ENCODE measurements at regions not wholly inside any gene's neighbourhood (a gene's known extent, or its start where the extent isn't known, plus 50 kb on each side); places are given as distances from the start of the nearest gene placed in this dataset.

DNA sequence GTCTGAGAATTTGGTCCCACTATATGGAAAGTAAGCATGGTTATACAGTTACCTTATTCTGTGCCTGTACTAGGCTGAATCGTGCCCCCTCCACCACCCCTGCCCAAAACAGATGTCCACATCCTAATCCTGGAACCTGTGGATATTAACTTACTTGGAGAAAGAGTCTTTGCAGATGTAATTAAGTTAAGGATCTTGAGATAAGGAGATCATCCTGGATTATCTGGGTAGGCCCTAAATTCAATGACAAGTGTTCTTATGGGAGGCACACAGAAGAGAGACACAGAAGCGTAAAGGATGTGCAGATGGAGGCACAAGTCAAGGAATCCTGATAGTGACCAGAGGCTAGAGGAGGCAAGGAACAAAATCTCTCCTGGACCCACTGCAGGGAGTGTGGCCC is 116.7 kb upstream of the MAN1A1 start:
- TF ChIP-seq POLR2A (IDR thresholded peaks at IDR 0.05) (no peak), EP300 (IDR thresholded peaks at IDR 0.05) (no peak), POLR2AphosphoS5 (IDR thresholded peaks at IDR 0.05) (no peak)
- TF ChIP-seq, protein P1, sequence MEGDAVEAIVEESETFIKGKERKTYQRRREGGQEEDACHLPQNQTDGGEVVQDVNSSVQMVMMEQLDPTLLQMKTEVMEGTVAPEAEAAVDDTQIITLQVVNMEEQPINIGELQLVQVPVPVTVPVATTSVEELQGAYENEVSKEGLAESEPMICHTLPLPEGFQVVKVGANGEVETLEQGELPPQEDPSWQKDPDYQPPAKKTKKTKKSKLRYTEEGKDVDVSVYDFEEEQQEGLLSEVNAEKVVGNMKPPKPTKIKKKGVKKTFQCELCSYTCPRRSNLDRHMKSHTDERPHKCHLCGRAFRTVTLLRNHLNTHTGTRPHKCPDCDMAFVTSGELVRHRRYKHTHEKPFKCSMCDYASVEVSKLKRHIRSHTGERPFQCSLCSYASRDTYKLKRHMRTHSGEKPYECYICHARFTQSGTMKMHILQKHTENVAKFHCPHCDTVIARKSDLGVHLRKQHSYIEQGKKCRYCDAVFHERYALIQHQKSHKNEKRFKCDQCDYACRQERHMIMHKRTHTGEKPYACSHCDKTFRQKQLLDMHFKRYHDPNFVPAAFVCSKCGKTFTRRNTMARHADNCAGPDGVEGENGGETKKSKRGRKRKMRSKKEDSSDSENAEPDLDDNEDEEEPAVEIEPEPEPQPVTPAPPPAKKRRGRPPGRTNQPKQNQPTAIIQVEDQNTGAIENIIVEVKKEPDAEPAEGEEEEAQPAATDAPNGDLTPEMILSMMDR (IDR thresholded peaks at IDR 0.05): no peak
- Histone ChIP-seq H3K27ac (no peak overlapping the region), H3K36me3 (no peaks in the 10 kb centered on the region), H3K27me3 (no peaks in the 10 kb centered on the region), H3K4me3 (no peak overlapping the region), H3K4me1 (peaks cover 0 to 6% (median 0%) of the 10 kb centered on the region in 4 donors), H3K9me3 (no peaks in the 10 kb centered on the region)
- DNase-seq: no peak
- WGBS, 2 donors: 91 to 96% methylated on average over 2 of the region's 2 CpGs
- intact Hi-C loops (cut with DNase I): no loop called here

DNA sequence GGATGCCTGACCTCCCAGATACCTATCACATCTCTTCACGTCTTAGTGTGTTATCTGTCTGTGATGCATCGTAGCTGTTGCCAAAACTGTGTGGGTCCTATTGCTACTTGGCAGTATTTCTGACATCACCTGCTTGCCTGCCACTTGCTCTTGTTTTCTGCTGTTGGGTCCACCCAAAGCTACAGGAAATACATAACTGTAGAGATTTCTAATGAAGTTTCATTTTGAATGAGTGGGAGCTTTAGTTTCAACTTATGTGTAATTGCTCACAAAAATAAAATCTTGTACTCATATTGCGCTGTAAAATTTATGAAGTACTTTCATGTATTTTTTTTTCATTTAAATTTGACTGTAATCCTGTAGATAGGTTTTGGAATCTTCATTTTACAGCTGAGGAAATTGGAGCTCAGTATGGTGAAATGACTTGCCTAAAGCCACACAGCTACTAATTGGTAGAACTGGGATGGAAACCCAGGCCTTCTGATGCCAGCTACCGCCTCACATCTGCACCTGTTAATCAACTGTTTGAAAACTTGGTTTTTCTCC is 113.6 kb upstream of the MAN1A1 start:
- no peak overlapping the region for H3K4me3 ChIP-seq
- TF ChIP-seq POLR2AphosphoS5 (IDR thresholded peaks at IDR 0.05) (no peak), POLR2A (IDR thresholded peaks at IDR 0.05) (no peak), EP300 (IDR thresholded peaks at IDR 0.05) (no peak)
- TF ChIP-seq, protein P1 (IDR thresholded peaks at IDR 0.05): no peak
- intact Hi-C loops (cut with DNase I): no loop called here
- peaks cover 0 to 5% (median 0%) of the 10 kb centered on the region in 4 donors for H3K4me1 ChIP-seq
- no peaks in the 10 kb centered on the region for H3K27me3 ChIP-seq
- no peaks in the 10 kb centered on the region for H3K36me3 ChIP-seq
- H3K9me3 ChIP-seq: no peaks in the 10 kb centered on the region
- DNase-seq: no peak
- no peak overlapping the region for H3K27ac ChIP-seq
- WGBS, 2 donors: 80 to 89% methylated on average over 4 of the region's 4 CpGs

DNA sequence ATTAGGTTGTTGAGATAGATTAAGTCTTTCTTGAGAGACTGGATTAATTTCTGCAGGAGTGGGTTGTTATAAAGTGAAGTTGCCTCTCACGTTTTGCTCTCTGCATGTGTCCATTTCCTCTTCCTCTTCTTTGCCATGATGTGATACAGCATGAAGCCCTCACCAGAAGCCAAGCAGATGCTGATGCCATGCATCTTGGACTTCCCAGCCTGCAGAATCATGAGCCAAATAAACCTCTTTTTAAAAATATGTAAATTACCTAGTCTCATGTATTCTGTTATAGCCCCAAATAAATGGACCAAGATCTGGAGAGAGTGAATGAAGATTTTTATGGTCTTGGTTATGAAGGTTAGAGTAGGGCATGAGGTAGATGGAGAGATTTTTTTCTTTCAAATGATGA is 111.6 kb upstream of the MAN1A1 start:
- intact Hi-C loops (cut with DNase I): no loop called here
- Histone ChIP-seq H3K36me3 (no peaks in the 10 kb centered on the region), H3K27me3 (no peaks in the 10 kb centered on the region), H3K4me1 (no peaks in the 10 kb centered on the region), H3K4me3 (no peak overlapping the region), H3K27ac (no peak overlapping the region), H3K9me3 (no peaks in the 10 kb centered on the region)
- no peak for TF ChIP-seq POLR2A (IDR thresholded peaks at IDR 0.05)
- no peak for TF ChIP-seq POLR2AphosphoS5 (IDR thresholded peaks at IDR 0.05)
- no peak for TF ChIP-seq EP300 (IDR thresholded peaks at IDR 0.05)
- TF ChIP-seq, protein P1 (IDR thresholded peaks at IDR 0.05): no peak
- DNase-seq: no peak
- 80 to 92% methylated on average over 1 of the region's 1 CpG for WGBS, 2 donors

DNA sequence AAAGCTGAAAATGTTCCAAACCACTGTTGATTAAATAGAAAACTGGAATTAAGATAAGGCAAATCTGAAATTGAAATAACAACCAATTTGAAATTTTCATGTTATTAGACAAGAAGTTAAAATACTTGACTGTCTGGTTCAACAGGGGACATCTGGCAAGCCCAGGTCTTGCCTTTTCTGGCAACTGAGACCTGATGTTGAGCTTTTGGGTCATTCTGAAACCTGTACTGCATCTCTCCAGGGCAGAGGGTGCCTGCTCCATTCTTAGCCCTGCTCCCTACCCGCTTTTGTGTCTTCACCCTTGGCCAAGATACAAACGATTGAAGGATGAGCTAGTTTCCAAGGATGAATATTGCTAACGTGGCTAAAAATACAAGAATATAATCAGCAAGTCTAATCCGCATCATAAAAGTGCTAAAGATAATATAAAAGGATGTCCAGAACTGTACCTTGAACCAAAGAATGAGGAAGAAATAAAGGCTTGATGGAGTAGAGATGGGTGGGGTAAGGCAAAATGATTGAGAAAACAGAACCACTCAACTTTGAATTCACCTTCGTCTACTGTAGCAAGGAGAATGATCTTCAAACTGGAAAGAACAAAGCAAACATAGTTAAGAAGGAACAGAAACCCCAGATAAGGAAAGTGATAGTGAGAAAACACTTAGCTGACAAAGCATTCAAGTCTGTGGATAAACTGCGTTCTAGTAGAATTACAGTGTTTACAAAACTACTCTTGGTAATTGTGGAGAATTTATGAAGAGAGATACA is 109.8 kb upstream of the MAN1A1 start:
- no peak for TF ChIP-seq EP300 (IDR thresholded peaks at IDR 0.05)
- TF ChIP-seq POLR2AphosphoS5 (IDR thresholded peaks at IDR 0.05): no peak
- TF ChIP-seq POLR2A (IDR thresholded peaks at IDR 0.05): no peak
- TF ChIP-seq, protein P1 (IDR thresholded peaks at IDR 0.05): no peak
- H3K27me3 ChIP-seq: no peaks in the 10 kb centered on the region
- H3K9me3 ChIP-seq: no peaks in the 10 kb centered on the region
- WGBS, 2 donors: 15 to 55% methylated on average over 6 of the region's 6 CpGs
- no peak overlapping the region for H3K4me3 ChIP-seq
- intact Hi-C loops (cut with DNase I): no loop called here
- DNase-seq: no peak
- H3K27ac ChIP-seq: no peak overlapping the region
- no peaks in the 10 kb centered on the region for H3K36me3 ChIP-seq
- peaks cover 0 to 8% (median 4%) of the 10 kb centered on the region in 4 donors for H3K4me1 ChIP-seq

Data from sigmoid colon (tissue), 6 donors.